Esophagus muscularis mucosa (tissue), 4 donors: ENCODE measurements at regions not wholly inside any gene's neighbourhood (a gene's known extent, or its start where the extent isn't known, plus 50 kb on each side); places are given as distances from the start of the nearest gene placed in this dataset.

Source experiments
- EP300 ChIP-seq: sonication (generic); formaldehyde crosslinking; IDR thresholded peaks from one replicate; pipeline ENCODE4 v1.6.1; 2017; ENCODE audit warnings: antibody characterized with exemption
- POLR2A ChIP-seq: fragments of 450-650 bp; IDR thresholded peaks from one replicate; pipeline ENCODE4 v1.6.1; 2017; ENCODE audit warnings: antibody characterized with exemption, moderate library complexity, mild to moderate bottlenecking, low read depth
- TF ChIP-seq, protein P1 (sequence below), 3 experiments: fragments of 200-600 bp in 2 of 3; fragments of 450-650 bp in 1 of 3; sonication (generic) in 2 of 3; IDR thresholded peaks; one replicate each; pipeline ENCODE4 v1.5.1; 2017 to 2019; ENCODE audit warnings: antibody characterized with exemption in 3 of 3, mild to moderate bottlenecking in 2 of 3, moderate library complexity in 1 of 3

DNA sequence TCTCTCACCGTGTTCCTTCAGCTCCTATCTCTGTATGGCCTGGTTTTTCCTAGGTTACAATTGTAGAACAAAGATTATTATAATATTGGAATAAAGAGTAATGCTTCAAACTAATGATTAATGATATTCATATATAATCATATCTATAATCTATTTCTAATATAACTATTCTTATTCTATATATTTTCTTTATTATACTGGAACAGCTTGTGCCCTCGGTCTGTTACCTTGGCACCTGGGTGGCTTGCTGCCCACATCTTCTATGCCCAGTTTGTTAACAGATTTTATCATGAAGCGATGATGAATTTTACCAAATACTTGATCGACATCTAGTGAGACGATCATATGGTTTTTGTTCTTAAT lies 363.6 kb upstream of the TYRP1 start:
- TF ChIP-seq POLR2A (no peak), EP300 (no peak)
- TF ChIP-seq, protein P1, sequence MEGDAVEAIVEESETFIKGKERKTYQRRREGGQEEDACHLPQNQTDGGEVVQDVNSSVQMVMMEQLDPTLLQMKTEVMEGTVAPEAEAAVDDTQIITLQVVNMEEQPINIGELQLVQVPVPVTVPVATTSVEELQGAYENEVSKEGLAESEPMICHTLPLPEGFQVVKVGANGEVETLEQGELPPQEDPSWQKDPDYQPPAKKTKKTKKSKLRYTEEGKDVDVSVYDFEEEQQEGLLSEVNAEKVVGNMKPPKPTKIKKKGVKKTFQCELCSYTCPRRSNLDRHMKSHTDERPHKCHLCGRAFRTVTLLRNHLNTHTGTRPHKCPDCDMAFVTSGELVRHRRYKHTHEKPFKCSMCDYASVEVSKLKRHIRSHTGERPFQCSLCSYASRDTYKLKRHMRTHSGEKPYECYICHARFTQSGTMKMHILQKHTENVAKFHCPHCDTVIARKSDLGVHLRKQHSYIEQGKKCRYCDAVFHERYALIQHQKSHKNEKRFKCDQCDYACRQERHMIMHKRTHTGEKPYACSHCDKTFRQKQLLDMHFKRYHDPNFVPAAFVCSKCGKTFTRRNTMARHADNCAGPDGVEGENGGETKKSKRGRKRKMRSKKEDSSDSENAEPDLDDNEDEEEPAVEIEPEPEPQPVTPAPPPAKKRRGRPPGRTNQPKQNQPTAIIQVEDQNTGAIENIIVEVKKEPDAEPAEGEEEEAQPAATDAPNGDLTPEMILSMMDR (IDR thresholded peaks at IDR 0.05): no peak
